ENCODE measurements at regions not wholly inside any gene's neighbourhood (a gene's known extent, or its start where the extent isn't known, plus 50 kb on each side); places are given as distances from the start of the nearest gene placed in this dataset.

- Mint-ChIP-seq H3K27ac (ENCODE audit: low read depth, unreplicated experiment) (no peak overlapping the region), H3K27me3 (ENCODE audit: insufficient read depth, unreplicated experiment) (no peaks in the 10 kb centered on the region), H3K4me1 (ENCODE audit: insufficient read depth, unreplicated experiment) (no peaks in the 10 kb centered on the region), H3K9me3 (ENCODE audit: unreplicated experiment) (peaks cover 8% of the 10 kb centered on the region), H3K36me3 (ENCODE audit: insufficient read depth, unreplicated experiment) (no peaks in the 10 kb centered on the region), H3K4me3 (ENCODE audit: unreplicated experiment) (no peak overlapping the region)
- CTCF ChIA-PET = no interaction called here
- no peak for TF ChIP-seq CTCF (IDR thresholded peaks at IDR 0.05; ENCODE audit: unreplicated experiment)
- intact Hi-C loops (cut with micrococcal nuclease) = no loop called here
- POLR2A ChIA-PET = no interaction called here
- BruUV-seq (replicated peaks) = no TSS peak
- no peak for DNase-seq (ENCODE audit: unreplicated experiment)
Measured at GRCh38 chr10:64444564-64444963, 923.4 kb downstream of the REEP3 start.

- intact Hi-C loops (cut with micrococcal nuclease) = no loop called here
- CTCF ChIA-PET = interaction anchor here (0.6 kb wide), 1 partner anchor 472 kb away, joined by 3 read pairs; no protein-coding TSS in a partner anchor
- Mint-ChIP-seq H3K4me1 (ENCODE audit: insufficient read depth, unreplicated experiment) (no peaks in the 10 kb centered on the region), H3K27ac (ENCODE audit: low read depth, unreplicated experiment) (no peak overlapping the region), H3K9me3 (ENCODE audit: unreplicated experiment) (no peaks in the 10 kb centered on the region), H3K4me3 (ENCODE audit: unreplicated experiment) (no peak overlapping the region), H3K27me3 (ENCODE audit: insufficient read depth, unreplicated experiment) (no peaks in the 10 kb centered on the region), H3K36me3 (ENCODE audit: insufficient read depth, unreplicated experiment) (no peaks in the 10 kb centered on the region)
- POLR2A ChIA-PET = no interaction called here
- TF ChIP-seq CTCF (IDR thresholded peaks at IDR 0.05; ENCODE audit: unreplicated experiment) = no peak
- BruUV-seq (replicated peaks) = no TSS peak
- DNase-seq (ENCODE audit: unreplicated experiment) = no peak
Measured at GRCh38 chr10:64449603-64450002, 928.4 kb downstream of the REEP3 start.

GRCh38 chr10:64450312-64450711, 929.1 kb downstream of the REEP3 start:
- H3K4me3 Mint-ChIP-seq (ENCODE audit: unreplicated experiment) = no peak overlapping the region
- ChIA-PET CTCF (interaction anchor here (0.6 kb wide), 1 partner anchor 473 kb away, joined by 3 read pairs; no protein-coding TSS in a partner anchor), POLR2A (no interaction called here)
- BruUV-seq (replicated peaks) = no TSS peak
- no peaks in the 10 kb centered on the region for H3K27me3 Mint-ChIP-seq (ENCODE audit: insufficient read depth, unreplicated experiment)
- no peak overlapping the region for H3K27ac Mint-ChIP-seq (ENCODE audit: low read depth, unreplicated experiment)
- no peaks in the 10 kb centered on the region for H3K9me3 Mint-ChIP-seq (ENCODE audit: unreplicated experiment)
- no peaks in the 10 kb centered on the region for H3K4me1 Mint-ChIP-seq (ENCODE audit: insufficient read depth, unreplicated experiment)
- intact Hi-C loops (cut with micrococcal nuclease) = no loop called here
- no peaks in the 10 kb centered on the region for H3K36me3 Mint-ChIP-seq (ENCODE audit: insufficient read depth, unreplicated experiment)
- no peak for TF ChIP-seq CTCF (IDR thresholded peaks at IDR 0.05; ENCODE audit: unreplicated experiment)
- DNase-seq (ENCODE audit: unreplicated experiment) = no peak

GRCh38 chr10:64454962-64455361, 933.8 kb downstream of the REEP3 start:
- Mint-ChIP-seq H3K36me3 (ENCODE audit: insufficient read depth, unreplicated experiment) (no peaks in the 10 kb centered on the region), H3K4me1 (ENCODE audit: insufficient read depth, unreplicated experiment) (no peaks in the 10 kb centered on the region), H3K27ac (ENCODE audit: low read depth, unreplicated experiment) (no peak overlapping the region), H3K9me3 (ENCODE audit: unreplicated experiment) (no peaks in the 10 kb centered on the region), H3K27me3 (ENCODE audit: insufficient read depth, unreplicated experiment) (no peaks in the 10 kb centered on the region), H3K4me3 (ENCODE audit: unreplicated experiment) (no peak overlapping the region)
- DNase-seq (ENCODE audit: unreplicated experiment) = no peak
- CTCF ChIA-PET = interaction anchor here (0.6 to 0.7 kb wide), 2 partner anchors 10 to 24 kb away, joined by 4 to 6 read pairs; no protein-coding TSS in a partner anchor
- intact Hi-C loops (cut with micrococcal nuclease) = no loop called here
- POLR2A ChIA-PET = interaction anchor here (0.6 kb wide), 1 partner anchor 16 kb away, joined by 3 read pairs; no protein-coding TSS in a partner anchor
- no peak for TF ChIP-seq CTCF (IDR thresholded peaks at IDR 0.05; ENCODE audit: unreplicated experiment)
- BruUV-seq (replicated peaks) = no TSS peak

Data from MCF 10A (cell line).